Skeletal muscle satellite cell (primary cell): ENCODE measurements at regions not wholly inside any gene's neighbourhood (a gene's known extent, or its start where the extent isn't known, plus 50 kb on each side); places are given as distances from the start of the nearest gene placed in this dataset.

ENCODE experiments used
- H3K27me3 ChIP-seq: 2 replicates; pipeline ENCODE4 v1.7.0; 2013; ENCODE audit warnings: low read length; ENCODE audit not compliant: control insufficient read depth, insufficient read depth
- H3K36me3 ChIP-seq: 2 replicates; pipeline ENCODE4 v1.7.0; 2013; ENCODE audit warnings: mild to moderate bottlenecking, control low read depth, low read length; ENCODE audit not compliant: insufficient read depth
- H3K4me1 ChIP-seq: 2 replicates; pipeline ENCODE4 v1.7.0; 2013; ENCODE audit warnings: low read length; ENCODE audit not compliant: control insufficient read depth, insufficient read depth
- H3K4me2 ChIP-seq: 2 replicates; pipeline ENCODE4 v1.7.0; 2013; ENCODE audit warnings: mild to moderate bottlenecking, low read length
- H3K4me3 ChIP-seq: 2 replicates; pipeline ENCODE4 v1.7.0; 2013; ENCODE audit warnings: low read length
- H3K9ac ChIP-seq: 2 replicates; pipeline ENCODE4 v1.7.0; 2013; ENCODE audit warnings: mild to moderate bottlenecking, low read depth, low read length, moderate library complexity
- H3K9me3 ChIP-seq: replicated peaks from 2 replicates; pipeline ENCODE4 v1.7.0; 2013; ENCODE audit warnings: mild to moderate bottlenecking, control low read depth, low read length

GRCh38 chr11:82676483-82677094 is 57.1 kb downstream of the FAM181B start:
- Histone ChIP-seq H3K36me3 (no peaks in the 10 kb centered on the region), H3K27me3 (no peaks in the 10 kb centered on the region), H3K9me3 (no peaks in the 10 kb centered on the region), H3K4me1 (no peaks in the 10 kb centered on the region), H3K4me2 (no peak overlapping the region), H3K9ac (no peak overlapping the region), H3K4me3 (no peak overlapping the region)

GRCh38 chr11:82675838-82676237 is 57.8 kb downstream of the FAM181B start:
- Histone ChIP-seq H3K9ac (no peak overlapping the region), H3K4me2 (no peak overlapping the region), H3K4me1 (no peaks in the 10 kb centered on the region), H3K9me3 (no peaks in the 10 kb centered on the region), H3K27me3 (no peaks in the 10 kb centered on the region), H3K36me3 (no peaks in the 10 kb centered on the region), H3K4me3 (no peak overlapping the region)

GRCh38 chr11:82673631-82674030 is 60.0 kb downstream of the FAM181B start:
- Histone ChIP-seq H3K36me3 (no peaks in the 10 kb centered on the region), H3K4me2 (no peak overlapping the region), H3K9me3 (no peaks in the 10 kb centered on the region)

GRCh38 chr11:82671451-82671850 is 62.2 kb downstream of the FAM181B start:
- Histone ChIP-seq H3K9me3 (no peaks in the 10 kb centered on the region), H3K9ac (no peak overlapping the region), H3K4me2 (no peak overlapping the region), H3K4me1 (no peaks in the 10 kb centered on the region), H3K36me3 (no peaks in the 10 kb centered on the region), H3K27me3 (no peaks in the 10 kb centered on the region), H3K4me3 (no peak overlapping the region)

More at GRCh38 chr11:82673631-82674030, 60.0 kb downstream of the FAM181B start:
- H3K9ac ChIP-seq, result no peak overlapping the region
- H3K27me3 ChIP-seq, result no peaks in the 10 kb centered on the region
- no peaks in the 10 kb centered on the region for H3K4me1 ChIP-seq
- H3K4me3 ChIP-seq, result no peak overlapping the region

GRCh38 chr11:82663535-82663934 is 70.1 kb downstream of the FAM181B start:
- Histone ChIP-seq H3K27me3 (no peaks in the 10 kb centered on the region), H3K4me3 (no peak overlapping the region), H3K4me2 (no peak overlapping the region), H3K9ac (no peak overlapping the region), H3K9me3 (no peaks in the 10 kb centered on the region), H3K36me3 (no peaks in the 10 kb centered on the region), H3K4me1 (no peaks in the 10 kb centered on the region)

GRCh38 chr11:82653752-82654151 is 79.9 kb downstream of the FAM181B start:
- Histone ChIP-seq H3K36me3 (no peaks in the 10 kb centered on the region), H3K27me3 (no peaks in the 10 kb centered on the region), H3K9ac (no peak overlapping the region), H3K4me1 (no peaks in the 10 kb centered on the region), H3K4me2 (no peak overlapping the region), H3K4me3 (no peak overlapping the region), H3K9me3 (no peaks in the 10 kb centered on the region)

GRCh38 chr11:82639251-82639650 is 94.4 kb downstream of the FAM181B start:
- H3K9ac ChIP-seq, result no peak overlapping the region
- H3K36me3 ChIP-seq, result no peaks in the 10 kb centered on the region
- H3K27me3 ChIP-seq, result no peaks in the 10 kb centered on the region
- H3K4me2 ChIP-seq, result no peak overlapping the region
- H3K4me3 ChIP-seq, result no peak overlapping the region
- no peaks in the 10 kb centered on the region for H3K9me3 ChIP-seq
- H3K4me1 ChIP-seq, result no peaks in the 10 kb centered on the region

- no peak overlapping the region for H3K9ac ChIP-seq
- no peak overlapping the region for H3K4me3 ChIP-seq
- H3K27me3 ChIP-seq, result no peaks in the 10 kb centered on the region
- H3K36me3 ChIP-seq, result no peaks in the 10 kb centered on the region
- H3K4me2 ChIP-seq, result no peak overlapping the region
- no peaks in the 10 kb centered on the region for H3K4me1 ChIP-seq
- H3K9me3 ChIP-seq, result no peaks in the 10 kb centered on the region
These were observed 97.0 kb downstream of the FAM181B start for GRCh38 chr11:82636615-82637014.

- H3K9me3 ChIP-seq, result no peaks in the 10 kb centered on the region
- H3K4me2 ChIP-seq, result no peak overlapping the region
These were observed 99.6 kb downstream of the FAM181B start for GRCh38 chr11:82634091-82634490.

GRCh38 chr11:82631722-82632630 is 101.7 kb downstream of the FAM181B start:
- Histone ChIP-seq H3K27me3 (no peaks in the 10 kb centered on the region), H3K4me3 (no peak overlapping the region), H3K9me3 (no peaks in the 10 kb centered on the region), H3K9ac (no peak overlapping the region), H3K4me1 (no peaks in the 10 kb centered on the region), H3K36me3 (no peaks in the 10 kb centered on the region), H3K4me2 (no peak overlapping the region)

More at GRCh38 chr11:82634091-82634490, 99.6 kb downstream of the FAM181B start:
- no peaks in the 10 kb centered on the region for H3K27me3 ChIP-seq
- H3K9ac ChIP-seq, result no peak overlapping the region
- H3K36me3 ChIP-seq, result no peaks in the 10 kb centered on the region
- H3K4me1 ChIP-seq, result no peaks in the 10 kb centered on the region
- no peak overlapping the region for H3K4me3 ChIP-seq

- Histone ChIP-seq H3K27me3 (no peaks in the 10 kb centered on the region), H3K4me3 (no peak overlapping the region), H3K9me3 (no peaks in the 10 kb centered on the region), H3K9ac (no peak overlapping the region), H3K36me3 (no peaks in the 10 kb centered on the region), H3K4me2 (no peak overlapping the region), H3K4me1 (no peaks in the 10 kb centered on the region)
These were observed 123.0 kb downstream of the FAM181B start for GRCh38 chr11:82610671-82611070.
